ENCODE measurements at regions not wholly inside any gene's neighbourhood (a gene's known extent, or its start where the extent isn't known, plus 50 kb on each side); places are given as distances from the start of the nearest gene placed in this dataset.

DNA sequence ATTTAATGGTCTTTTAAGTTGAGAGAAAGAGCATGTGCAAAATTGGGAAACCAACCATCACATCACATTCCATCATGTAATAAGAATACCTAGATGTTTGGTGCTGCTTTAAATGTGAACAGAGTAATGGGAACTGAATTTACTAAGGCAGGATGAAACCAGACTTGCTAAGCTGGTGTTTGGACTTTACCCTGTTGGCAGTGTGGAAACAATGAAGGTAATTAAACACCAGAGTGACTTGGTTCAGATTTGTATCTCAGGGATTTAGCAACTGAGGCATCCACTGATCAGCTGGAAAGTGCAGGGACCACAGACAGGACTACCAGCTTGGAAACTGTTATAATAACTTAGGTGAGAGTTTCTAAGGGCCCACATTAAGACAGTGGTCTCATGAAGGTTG, 263.4 kb downstream of the OLFM3 start:
- DNase-seq (ENCODE audit: low read depth) = no peak
- TF ChIP-seq, protein P1, sequence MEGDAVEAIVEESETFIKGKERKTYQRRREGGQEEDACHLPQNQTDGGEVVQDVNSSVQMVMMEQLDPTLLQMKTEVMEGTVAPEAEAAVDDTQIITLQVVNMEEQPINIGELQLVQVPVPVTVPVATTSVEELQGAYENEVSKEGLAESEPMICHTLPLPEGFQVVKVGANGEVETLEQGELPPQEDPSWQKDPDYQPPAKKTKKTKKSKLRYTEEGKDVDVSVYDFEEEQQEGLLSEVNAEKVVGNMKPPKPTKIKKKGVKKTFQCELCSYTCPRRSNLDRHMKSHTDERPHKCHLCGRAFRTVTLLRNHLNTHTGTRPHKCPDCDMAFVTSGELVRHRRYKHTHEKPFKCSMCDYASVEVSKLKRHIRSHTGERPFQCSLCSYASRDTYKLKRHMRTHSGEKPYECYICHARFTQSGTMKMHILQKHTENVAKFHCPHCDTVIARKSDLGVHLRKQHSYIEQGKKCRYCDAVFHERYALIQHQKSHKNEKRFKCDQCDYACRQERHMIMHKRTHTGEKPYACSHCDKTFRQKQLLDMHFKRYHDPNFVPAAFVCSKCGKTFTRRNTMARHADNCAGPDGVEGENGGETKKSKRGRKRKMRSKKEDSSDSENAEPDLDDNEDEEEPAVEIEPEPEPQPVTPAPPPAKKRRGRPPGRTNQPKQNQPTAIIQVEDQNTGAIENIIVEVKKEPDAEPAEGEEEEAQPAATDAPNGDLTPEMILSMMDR (conservative IDR thresholded peaks at IDR 0.05; ENCODE audit: low read depth, low read length) = no peak
- no peak overlapping the region for H3K4me3 ChIP-seq (ENCODE audit: low read depth, low read length)

- H3K4me3 ChIP-seq (ENCODE audit: low read depth, low read length) = no peak overlapping the region
- TF ChIP-seq, protein P1 (conservative IDR thresholded peaks at IDR 0.05; ENCODE audit: low read depth, low read length) = no peak
- no peak for DNase-seq (ENCODE audit: low read depth)
These were observed 258.3 kb downstream of the OLFM3 start for GRCh38 chr1:101738475-101738874.

DNA sequence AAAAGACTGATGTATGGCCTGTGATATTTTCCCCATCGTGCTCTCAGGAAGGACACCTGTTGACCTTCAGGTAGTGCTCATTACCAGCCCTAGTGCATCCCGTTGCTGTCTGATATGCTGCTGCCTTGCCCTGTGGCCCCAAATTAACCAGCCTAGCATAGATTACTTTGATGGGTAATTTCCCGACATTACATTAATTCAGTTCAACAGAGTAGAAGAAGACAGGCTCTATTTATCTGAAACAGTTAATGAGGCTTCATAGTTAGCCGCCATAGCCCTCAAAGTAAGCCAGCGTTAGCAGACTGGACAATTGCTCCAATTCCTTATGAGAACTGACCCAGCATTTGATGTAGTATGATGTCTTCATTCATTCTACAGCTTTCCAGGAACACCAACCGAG, 257.6 kb downstream of the OLFM3 start:
- H3K4me3 ChIP-seq (ENCODE audit: low read depth, low read length) = no peak overlapping the region
- TF ChIP-seq, protein P1 (conservative IDR thresholded peaks at IDR 0.05; ENCODE audit: low read depth, low read length) = no peak
- no peak for DNase-seq (ENCODE audit: low read depth)

- no peak overlapping the region for H3K4me3 ChIP-seq (ENCODE audit: low read depth, low read length)
- no peak for DNase-seq (ENCODE audit: low read depth)
- TF ChIP-seq, protein P1 (conservative IDR thresholded peaks at IDR 0.05; ENCODE audit: low read depth, low read length) = no peak
These were observed 256.8 kb downstream of the OLFM3 start for GRCh38 chr1:101739826-101740330.

GRCh38 chr1:101741910-101742309, 254.8 kb downstream of the OLFM3 start:
- TF ChIP-seq, protein P1 (conservative IDR thresholded peaks at IDR 0.05; ENCODE audit: low read depth, low read length) = no peak
- H3K4me3 ChIP-seq (ENCODE audit: low read depth, low read length) = no peak overlapping the region
- no peak for DNase-seq (ENCODE audit: low read depth)

DNA sequence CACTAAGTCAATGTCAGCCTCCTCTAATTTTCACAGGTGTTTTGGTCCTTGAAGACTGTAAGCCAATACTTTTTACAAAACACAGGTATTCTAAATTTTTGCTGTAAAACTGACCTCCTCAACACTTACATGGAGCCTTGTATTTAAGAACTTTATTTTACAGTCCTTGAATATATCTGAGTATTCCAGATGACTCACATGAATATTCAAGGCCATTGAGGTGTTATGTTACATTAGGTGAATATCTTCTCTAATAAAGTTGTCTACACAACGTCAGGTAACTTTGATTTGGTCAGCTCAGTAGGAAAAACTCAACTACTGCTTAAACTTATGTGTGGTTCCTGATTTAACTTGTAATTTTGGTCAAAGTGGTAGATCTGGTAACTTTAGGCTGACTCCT, 254.2 kb downstream of the OLFM3 start:
- no peak for DNase-seq (ENCODE audit: low read depth)
- TF ChIP-seq, protein P1 (conservative IDR thresholded peaks at IDR 0.05; ENCODE audit: low read depth, low read length) = no peak
- H3K4me3 ChIP-seq (ENCODE audit: low read depth, low read length) = no peak overlapping the region

DNA sequence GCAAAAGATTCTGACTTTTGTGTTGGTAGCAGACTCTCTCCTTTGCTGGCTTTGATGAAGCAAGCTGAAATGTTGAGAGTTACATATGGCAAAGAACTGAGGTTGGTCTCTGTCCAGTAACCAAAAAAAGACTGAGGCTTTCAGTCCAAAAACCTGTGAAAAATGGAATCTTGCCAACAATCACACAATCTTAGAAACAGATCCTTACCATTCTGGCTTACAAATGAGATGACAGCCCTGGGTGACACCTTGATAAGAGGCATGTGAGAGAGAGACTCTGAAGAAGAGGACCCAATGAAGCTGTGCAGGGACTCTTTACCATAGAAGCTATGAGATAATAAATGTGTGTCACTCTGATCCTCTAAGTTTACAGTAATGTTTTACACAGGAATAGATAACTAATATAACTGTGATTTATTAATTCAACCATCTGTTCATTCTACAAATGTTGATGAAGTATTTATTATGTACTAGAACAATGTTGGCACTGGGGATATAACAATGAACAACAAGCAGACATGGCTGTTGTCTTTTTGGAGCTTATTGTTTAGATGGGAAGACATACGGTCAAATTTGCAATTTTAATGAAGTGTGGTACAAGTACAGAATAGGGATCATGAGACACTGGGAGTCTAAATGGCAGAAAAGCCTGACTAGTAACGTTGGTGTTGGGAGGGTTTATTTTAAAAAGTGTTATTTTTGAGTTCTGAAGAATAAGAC, 251.0 kb downstream of the OLFM3 start:
- no peak for DNase-seq (ENCODE audit: low read depth)
- H3K4me3 ChIP-seq (ENCODE audit: low read depth, low read length) = no peak overlapping the region
- TF ChIP-seq, protein P1 (conservative IDR thresholded peaks at IDR 0.05; ENCODE audit: low read depth, low read length) = no peak

All from epithelial cell of proximal tubule (primary cell).